HepG2 (cell line): ENCODE measurements at regions not wholly inside any gene's neighbourhood (a gene's known extent, or its start where the extent isn't known, plus 50 kb on each side); places are given as distances from the start of the nearest gene placed in this dataset.

ENCODE experiments used
- ASH2L ChIP-seq: fragments of 300-600, 200-600 bp; sonication (generic); IDR thresholded peaks from 2 replicates; pipeline ENCODE4 v1.7.0; 2017; ENCODE audit warnings: low read depth, mild to moderate bottlenecking, moderate library complexity, mixed read lengths, low read length; ENCODE audit not compliant: insufficient read length
- EP300 ChIP-seq, 3 experiments: sonication (generic) in 1 of 3; formaldehyde crosslinking in 1 of 3; IDR thresholded peaks; 2 replicates each; pipeline versions ENCODE4 v1.5.1 to v1.6.1; 2011 to 2020; ENCODE audit warnings: low read depth in 2 of 3, low read length in 2 of 3, borderline replicate concordance in 1 of 3, improper control_type of control experiment in 1 of 3, mild to moderate bottlenecking in 1 of 3, missing genetic modification reagents in 1 of 3, moderate library complexity in 1 of 3
- MXI1 ChIP-seq: IDR thresholded peaks from 3 replicates; pipeline ENCODE4 v1.6.1; 2012; ENCODE audit warnings: low read depth, low read length, inconsistent platforms, borderline replicate concordance
- POLR2A ChIP-seq, 2 experiments: IDR thresholded peaks; 2 replicates each; pipeline ENCODE4 v1.6.1; 2011; ENCODE audit warnings: low read depth in 2 of 2, low read length in 2 of 2, mild to moderate bottlenecking in 1 of 2, moderate library complexity in 1 of 2; ENCODE audit not compliant: insufficient read depth in 1 of 2
- SRY ChIP-seq: sonication (generic); formaldehyde crosslinking; IDR thresholded peaks from 2 replicates; pipeline ENCODE4 v1.8.0; 2022; ENCODE audit warnings: mild to moderate bottlenecking, missing genetic modification reagents
- TGIF2 ChIP-seq: IDR thresholded peaks from 2 replicates; pipeline ENCODE4 v1.6.1; 2016; ENCODE audit warnings: control low read depth, missing compliant biosample characterization
- ZNF275 ChIP-seq: sonication (generic); formaldehyde crosslinking; IDR thresholded peaks from 2 replicates; pipeline ENCODE4 v1.8.0; 2022; ENCODE audit warnings: missing genetic modification reagents, mild to moderate bottlenecking, inconsistent platforms, borderline replicate concordance
- ZNF337 ChIP-seq: sonication (generic); formaldehyde crosslinking; IDR thresholded peaks from 2 replicates; pipeline ENCODE4 v1.5.1; 2020; ENCODE audit warnings: missing genetic modification reagents, low read depth, mild to moderate bottlenecking, borderline replicate concordance
- TF ChIP-seq, protein P1 (sequence below): sonication (generic); formaldehyde crosslinking; IDR thresholded peaks from 2 replicates; pipeline ENCODE4 v1.5.1; 2020; ENCODE audit warnings: missing genetic modification reagents, mild to moderate bottlenecking, borderline replicate concordance
- TF ChIP-seq, protein P2 (sequence below): IDR thresholded peaks from 2 replicates; pipeline ENCODE4 v1.6.1; 2016; ENCODE audit warnings: missing biosample characterization, missing genetic modification reagents, low read depth

DNA sequence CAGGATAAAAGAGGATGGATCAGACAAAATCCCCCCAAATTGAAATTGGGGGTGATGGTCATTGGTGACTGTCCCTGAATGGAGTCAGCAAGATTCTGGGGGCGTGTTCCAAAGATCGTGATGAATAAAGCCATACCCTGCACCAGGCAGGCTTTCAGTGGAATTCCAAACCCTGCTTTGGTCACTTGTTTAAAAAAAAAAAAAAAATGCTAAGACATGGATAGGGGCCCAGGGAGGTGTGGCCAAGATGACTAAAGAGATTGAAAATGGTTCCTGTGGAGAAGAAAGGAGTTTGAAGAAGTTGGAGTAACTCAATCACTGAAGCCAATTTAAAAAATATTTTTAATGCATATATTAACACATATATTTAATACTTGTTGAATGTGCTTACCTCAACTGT is 161.4 kb upstream of the KCNG1 start:
- TF ChIP-seq MXI1 (no peak), SRY (CRISPR knock-in tag) (no peak), ZNF337 (CRISPR knock-in tag) (no peak), ZNF275 (CRISPR knock-in tag) (no peak), TGIF2 (CRISPR knock-in tag) (no peak), EP300 (IDR thresholded peaks at IDR 0.05; ENCODE audit: low read depth in 2 of 2, low read length in 2 of 2) (no peak), EP300 (CRISPR knock-in tag; IDR thresholded peaks at IDR 0.05; ENCODE audit: borderline replicate concordance) (no peak), ASH2L (no peak), POLR2A (IDR thresholded peaks at IDR 0.05; ENCODE audit: insufficient read depth in 1 of 2, low read depth in 2 of 2, low read length in 2 of 2) (no peak)
- TF ChIP-seq, protein P1, sequence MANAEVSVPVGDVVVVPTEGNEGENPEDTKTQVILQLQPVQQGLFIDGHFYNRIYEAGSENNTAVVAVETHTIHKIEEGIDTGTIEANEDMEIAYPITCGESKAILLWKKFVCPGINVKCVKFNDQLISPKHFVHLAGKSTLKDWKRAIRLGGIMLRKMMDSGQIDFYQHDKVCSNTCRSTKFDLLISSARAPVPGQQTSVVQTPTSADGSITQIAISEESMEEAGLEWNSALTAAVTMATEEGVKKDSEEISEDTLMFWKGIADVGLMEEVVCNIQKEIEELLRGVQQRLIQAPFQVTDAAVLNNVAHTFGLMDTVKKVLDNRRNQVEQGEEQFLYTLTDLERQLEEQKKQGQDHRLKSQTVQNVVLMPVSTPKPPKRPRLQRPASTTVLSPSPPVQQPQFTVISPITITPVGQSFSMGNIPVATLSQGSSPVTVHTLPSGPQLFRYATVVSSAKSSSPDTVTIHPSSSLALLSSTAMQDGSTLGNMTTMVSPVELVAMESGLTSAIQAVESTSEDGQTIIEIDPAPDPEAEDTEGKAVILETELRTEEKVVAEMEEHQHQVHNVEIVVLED: no peak
- TF ChIP-seq, protein P2, sequence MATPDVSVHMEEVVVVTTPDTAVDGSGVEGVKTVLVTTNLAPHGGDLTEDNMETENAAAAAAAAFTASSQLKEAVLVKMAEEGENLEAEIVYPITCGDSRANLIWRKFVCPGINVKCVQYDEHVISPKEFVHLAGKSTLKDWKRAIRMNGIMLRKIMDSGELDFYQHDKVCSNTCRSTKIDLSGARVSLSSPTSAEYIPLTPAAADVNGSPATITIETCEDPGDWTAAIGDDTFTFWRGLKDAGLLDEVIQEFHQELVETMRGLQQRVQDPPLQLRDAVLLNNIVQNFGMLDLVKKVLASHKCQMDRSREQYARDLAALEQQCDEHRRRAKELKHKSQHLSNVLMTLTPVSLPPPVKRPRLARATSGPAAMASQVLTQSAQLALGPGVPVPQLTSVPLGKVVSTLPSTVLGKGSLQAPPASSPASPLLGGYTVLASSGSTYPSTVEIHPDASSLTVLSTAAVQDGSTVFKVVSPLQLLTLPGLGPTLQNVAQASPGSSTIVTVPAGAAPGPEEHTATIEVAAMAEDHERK: no peak
